Keratinocyte (primary cell): ENCODE measurements at regions not wholly inside any gene's neighbourhood (a gene's known extent, or its start where the extent isn't known, plus 50 kb on each side); places are given as distances from the start of the nearest gene placed in this dataset.

Experiments
- DNase-seq: peaks from one replicate; pipeline ENCODE4 v3.0.0-alpha.2; 2011; ENCODE audit warnings: low read depth, missing footprints, low spot score
- FAIRE-seq: peaks from 2 replicates; lab custom pipeline; 2011; peaks lifted over from hg19 to GRCh38; lab: Jason Lieb, UNC
- H2AFZ ChIP-seq: 2 replicates; pipeline ENCODE4 v1.6.0; 2012; ENCODE audit warnings: low read length, control low read depth, inconsistent platforms; ENCODE audit not compliant: control insufficient read depth
- H3K27ac ChIP-seq: 2 replicates; pipeline ENCODE4 v1.5.1; 2011; ENCODE audit warnings: low read length; ENCODE audit not compliant: control insufficient read depth, insufficient read depth
- H3K27me3 ChIP-seq: 3 replicates; pipeline ENCODE4 v1.6.0; 2011; ENCODE audit warnings: low read length; ENCODE audit not compliant: control insufficient read depth, insufficient read depth; ENCODE audit errors: extremely low read depth
- H3K36me3 ChIP-seq, 2 experiments: 2 replicates in 1 of 2; 3 replicates in 1 of 2; pipeline ENCODE4 v1.5.1; 2011; ENCODE audit warnings: low read length in 2 of 2, mild to moderate bottlenecking in 1 of 2; ENCODE audit not compliant: control insufficient read depth in 2 of 2, insufficient read depth in 2 of 2; ENCODE audit errors: extremely low read depth in 1 of 2
- H3K4me1 ChIP-seq: 3 replicates; pipeline ENCODE4 v1.5.1; 2011; ENCODE audit warnings: low read length; ENCODE audit not compliant: control insufficient read depth, insufficient read depth; ENCODE audit errors: extremely low read depth
- H3K4me2 ChIP-seq: 3 replicates; pipeline ENCODE4 v1.6.0; 2011; ENCODE audit warnings: low read depth, low read length; ENCODE audit not compliant: control insufficient read depth, insufficient read depth; ENCODE audit errors: extremely low read depth
- H3K4me3 ChIP-seq, 3 experiments: fragments of 200-600 bp in 1 of 3; sonication (generic) in 1 of 3; 2 replicates in 2 of 3; 3 replicates in 1 of 3; pipeline ENCODE4 v1.5.1; 2011 to 2016; ENCODE audit warnings: low read length in 3 of 3, mild to moderate bottlenecking in 3 of 3, control low read depth in 2 of 3, inconsistent platforms in 1 of 3, low read depth in 1 of 3, mixed read lengths in 1 of 3, mixed run types in 1 of 3, moderate library complexity in 1 of 3; ENCODE audit not compliant: control insufficient read depth in 2 of 3, insufficient read depth in 2 of 3; ENCODE audit errors: extremely low read depth in 1 of 3
- H3K79me2 ChIP-seq: 2 replicates; pipeline ENCODE4 v1.6.0; 2012; ENCODE audit warnings: low read length; ENCODE audit not compliant: control insufficient read depth, insufficient read depth
- H3K9ac ChIP-seq: 3 replicates; pipeline ENCODE4 v1.6.0; 2011; ENCODE audit warnings: low read length; ENCODE audit not compliant: control insufficient read depth, insufficient read depth; ENCODE audit errors: extremely low read depth
- H3K9me1 ChIP-seq: 3 replicates; pipeline ENCODE4 v1.6.0; 2011; ENCODE audit warnings: low read length; ENCODE audit not compliant: control insufficient read depth, insufficient read depth; ENCODE audit errors: extremely low read depth
- H3K9me3 ChIP-seq: 2 replicates; pipeline ENCODE4 v1.5.1; 2012; ENCODE audit warnings: low read depth, low read length; ENCODE audit not compliant: control insufficient read depth
- H4K20me1 ChIP-seq: 3 replicates; pipeline ENCODE4 v1.6.0; 2011; ENCODE audit warnings: low read length; ENCODE audit not compliant: control insufficient read depth, insufficient read depth; ENCODE audit errors: extremely low read depth
- EZH2 ChIP-seq: IDR thresholded peaks from one replicate; pipeline ENCODE4 v1.6.1; 2012; ENCODE audit warnings: inconsistent platforms, mild to moderate bottlenecking, low read length, moderate library complexity
- dilution Hi-C: fragments of 300-500 bp; cut with MboI; formaldehyde crosslinking; loops from one replicate; pipeline ENCODE4 v1.7.0; 2020; ENCODE audit warnings: low sequenced_read_pairs; ENCODE audit not compliant: extremely low pct_ligation_motif_present
- TF ChIP-seq, protein P1 (sequence below), 3 experiments: IDR thresholded peaks in 1 of 3; conservative IDR thresholded peaks in 1 of 3; optimal IDR thresholded peaks in 1 of 3; 2 replicates in 2 of 3; 3 replicates in 1 of 3; pipeline versions ENCODE3 to v1.5.1; 2011; ENCODE audit warnings: low read length in 3 of 3, mild to moderate bottlenecking in 3 of 3, moderate library complexity in 2 of 3, control low read depth in 1 of 3, inconsistent platforms in 1 of 3; ENCODE audit not compliant: insufficient read depth in 2 of 3; ENCODE audit errors: extremely low read depth in 1 of 3

DNA sequence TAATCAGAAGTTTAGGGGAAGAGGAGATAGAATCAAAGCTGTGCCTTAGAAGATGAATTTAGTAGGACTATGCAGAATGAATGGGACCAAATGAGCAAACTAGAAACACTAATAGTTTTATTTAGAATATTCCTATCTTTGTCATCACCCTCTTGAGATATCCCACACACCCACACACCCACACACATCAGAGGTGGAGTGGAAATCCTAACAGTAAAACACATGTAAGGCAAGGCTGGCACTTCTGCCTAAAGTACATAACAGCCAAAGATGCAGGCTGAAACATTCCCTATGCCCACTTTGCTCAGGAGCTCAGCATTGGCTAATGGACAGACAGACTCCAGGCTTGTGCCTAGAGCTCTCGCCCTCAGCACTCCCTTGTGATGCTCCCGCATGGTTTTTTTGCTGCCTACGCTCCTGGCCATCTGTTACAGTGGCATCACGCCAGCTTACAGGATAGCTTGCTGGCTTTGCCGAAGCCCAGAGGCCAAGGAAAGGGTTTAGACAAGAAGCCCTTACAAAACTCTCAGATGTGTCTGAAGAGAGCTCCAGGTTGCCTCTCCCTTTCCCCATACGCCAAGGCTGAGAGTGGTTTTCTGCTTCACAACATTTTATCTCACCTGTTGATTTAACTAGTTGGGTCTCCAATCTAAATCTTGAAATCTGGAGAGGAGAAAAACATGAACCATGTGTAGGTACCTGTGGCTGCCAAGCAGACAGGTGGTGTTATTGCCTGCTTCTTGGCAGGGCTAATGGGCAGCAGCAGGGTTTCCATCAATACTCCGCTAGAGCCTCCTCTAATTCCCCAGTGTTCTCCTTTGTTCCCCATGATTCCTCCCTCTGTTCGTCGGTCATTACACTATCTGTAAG is 282.6 kb upstream of the ID4 start:
- H3K9ac ChIP-seq: no peak overlapping the region

GRCh38 chr6:19557191-19557590 is 280.0 kb upstream of the ID4 start:
- dilution Hi-C loops: no loop called here
- Histone ChIP-seq H3K27me3 (no peaks in the 10 kb centered on the region), H4K20me1 (no peaks in the 10 kb centered on the region), H3K36me3 (no peaks in the 10 kb centered on the region), H3K9me1 (no peaks in the 10 kb centered on the region), H3K4me3 (no peak overlapping the region), H3K27ac (no peak overlapping the region), H3K4me1 (no peaks in the 10 kb centered on the region), H3K9me3 (no peaks in the 10 kb centered on the region), H3K79me2 (no peaks in the 10 kb centered on the region), H3K9ac (no peak overlapping the region), H3K4me2 (no peak overlapping the region), H2AFZ (no peak overlapping the region)
- TF ChIP-seq EZH2: no peak
- TF ChIP-seq, protein P1, sequence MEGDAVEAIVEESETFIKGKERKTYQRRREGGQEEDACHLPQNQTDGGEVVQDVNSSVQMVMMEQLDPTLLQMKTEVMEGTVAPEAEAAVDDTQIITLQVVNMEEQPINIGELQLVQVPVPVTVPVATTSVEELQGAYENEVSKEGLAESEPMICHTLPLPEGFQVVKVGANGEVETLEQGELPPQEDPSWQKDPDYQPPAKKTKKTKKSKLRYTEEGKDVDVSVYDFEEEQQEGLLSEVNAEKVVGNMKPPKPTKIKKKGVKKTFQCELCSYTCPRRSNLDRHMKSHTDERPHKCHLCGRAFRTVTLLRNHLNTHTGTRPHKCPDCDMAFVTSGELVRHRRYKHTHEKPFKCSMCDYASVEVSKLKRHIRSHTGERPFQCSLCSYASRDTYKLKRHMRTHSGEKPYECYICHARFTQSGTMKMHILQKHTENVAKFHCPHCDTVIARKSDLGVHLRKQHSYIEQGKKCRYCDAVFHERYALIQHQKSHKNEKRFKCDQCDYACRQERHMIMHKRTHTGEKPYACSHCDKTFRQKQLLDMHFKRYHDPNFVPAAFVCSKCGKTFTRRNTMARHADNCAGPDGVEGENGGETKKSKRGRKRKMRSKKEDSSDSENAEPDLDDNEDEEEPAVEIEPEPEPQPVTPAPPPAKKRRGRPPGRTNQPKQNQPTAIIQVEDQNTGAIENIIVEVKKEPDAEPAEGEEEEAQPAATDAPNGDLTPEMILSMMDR (optimal IDR thresholded peaks at IDR 0.05 in 1 of 3, IDR thresholded peaks at IDR 0.05 in 1 of 3, conservative IDR thresholded peaks at IDR 0.05 in 1 of 3; ENCODE audit: extremely low read depth in 1 of 3, insufficient read depth in 2 of 3, low read length in 3 of 3): no peak
- DNase-seq: no peak
- no peak for FAIRE-seq

More for the DNA sequence above, 282.6 kb upstream of the ID4 start:
- Histone ChIP-seq H3K27ac (no peak overlapping the region), H3K9me3 (no peaks in the 10 kb centered on the region), H3K4me3 (no peak overlapping the region), H3K4me1 (no peaks in the 10 kb centered on the region), H2AFZ (no peak overlapping the region), H3K9me1 (no peaks in the 10 kb centered on the region), H3K36me3 (no peaks in the 10 kb centered on the region), H3K79me2 (no peaks in the 10 kb centered on the region), H3K27me3 (no peaks in the 10 kb centered on the region), H3K4me2 (no peak overlapping the region), H4K20me1 (no peaks in the 10 kb centered on the region)
- dilution Hi-C loops: no loop called here
- DNase-seq: no peak
- FAIRE-seq: no peak
- TF ChIP-seq EZH2: no peak
- TF ChIP-seq, protein P1 (optimal IDR thresholded peaks at IDR 0.05 in 1 of 3, IDR thresholded peaks at IDR 0.05 in 1 of 3, conservative IDR thresholded peaks at IDR 0.05 in 1 of 3; ENCODE audit: extremely low read depth in 1 of 3, insufficient read depth in 2 of 3, low read length in 3 of 3): no peak
